ENCODE measurements at regions not wholly inside any gene's neighbourhood (a gene's known extent, or its start where the extent isn't known, plus 50 kb on each side); places are given as distances from the start of the nearest gene placed in this dataset.

DNA sequence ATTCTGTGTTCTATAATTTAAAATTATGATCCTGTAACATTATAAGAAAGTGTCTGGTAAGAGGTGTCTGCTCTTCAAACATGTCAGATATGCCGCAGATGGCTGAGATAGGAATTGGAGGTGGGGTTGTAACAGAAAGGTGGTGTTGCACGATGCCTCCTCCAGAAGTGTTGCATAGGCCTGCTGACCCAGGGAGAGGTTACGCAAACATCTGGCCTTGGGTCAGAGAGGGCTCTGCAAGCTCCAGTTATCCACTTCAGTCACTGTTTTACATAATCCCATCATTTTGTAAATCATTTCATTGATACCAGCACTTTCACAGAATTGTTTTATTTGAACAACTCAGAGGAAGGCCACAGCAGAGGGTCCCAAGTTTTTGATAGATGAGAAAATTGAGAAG, 256.5 kb downstream of the OSR1 start:
- H3K36me3 ChIP-seq (ENCODE audit: control insufficient read depth, insufficient read depth, low read length): no peaks in the 10 kb centered on the region
- ATAC-seq (no peak), DNase-seq (ENCODE audit: extremely low read depth in 1 of 4, low spot score in 3 of 4) (no peak), FAIRE-seq (no peak)
- ChIA-PET CTCF (ENCODE audit: low intra/inter-chr PET ratio) (no interaction called here), POLR2A (no interaction called here)
- no peak overlapping the region for H3K4me2 ChIP-seq (ENCODE audit: insufficient read depth, low read length)
- no peak overlapping the region for H3K4me3 ChIP-seq
- H3K9ac ChIP-seq (ENCODE audit: insufficient read depth in 1 of 2, low read depth in 2 of 2, low read length in 2 of 2): no peak overlapping the region
- no peaks in the 10 kb centered on the region for H3K4me1 ChIP-seq (replicated peaks in 1 of 2; ENCODE audit: control insufficient read depth in 2 of 2, insufficient read depth in 2 of 2, low read length in 2 of 2)
- in situ Hi-C loops (cut with MboI) (no loop called here), intact Hi-C loops (cut with micrococcal nuclease) (no loop called here)
- H3K9me1 ChIP-seq (ENCODE audit: control insufficient read depth, insufficient read depth, low read length): no peaks in the 10 kb centered on the region
- BruUV-seq (replicated peaks): no TSS peak
- no peaks in the 10 kb centered on the region for H4K20me1 ChIP-seq (replicated peaks; ENCODE audit: control insufficient read depth, insufficient read depth, low read length)
- no peak overlapping the region for H3K27ac ChIP-seq (ENCODE audit: extremely low read depth, low read depth, low read length)
- H3K27me3 ChIP-seq (ENCODE audit: control insufficient read depth in 2 of 2, insufficient read depth in 2 of 2, low read length in 2 of 2): no peaks in the 10 kb centered on the region
- WGBS (ENCODE audit: insufficient coverage, low coverage, missing lambda C conversion rate): 7% methylated on average over 3 of the region's 3 CpGs
- H2AFZ ChIP-seq (ENCODE audit: low read depth, low read length): no peak overlapping the region
- TF ChIP-seq HDAC2 (IDR thresholded peaks at IDR 0.05): no peak
- TF ChIP-seq PTTG1 (tag; IDR thresholded peaks at IDR 0.05; ENCODE audit: low read depth): no peak
- no peak for TF ChIP-seq MCM3 (IDR thresholded peaks at IDR 0.05)
- TF ChIP-seq, protein P1, sequence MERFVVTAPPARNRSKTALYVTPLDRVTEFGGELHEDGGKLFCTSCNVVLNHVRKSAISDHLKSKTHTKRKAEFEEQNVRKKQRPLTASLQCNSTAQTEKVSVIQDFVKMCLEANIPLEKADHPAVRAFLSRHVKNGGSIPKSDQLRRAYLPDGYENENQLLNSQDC (CRISPR knock-in tag; IDR thresholded peaks at IDR 0.05): no peak
- no peak for TF ChIP-seq CLOCK (CRISPR knock-in tag; IDR thresholded peaks at IDR 0.05; ENCODE audit: borderline replicate concordance)
- TF ChIP-seq AFF4 (CRISPR knock-in tag; IDR thresholded peaks at IDR 0.05): no peak
- TF ChIP-seq FIP1L1 (IDR thresholded peaks at IDR 0.05; ENCODE audit: low read depth, low read length, poor library complexity, severe bottlenecking): no peak
- TF ChIP-seq, protein P2, sequence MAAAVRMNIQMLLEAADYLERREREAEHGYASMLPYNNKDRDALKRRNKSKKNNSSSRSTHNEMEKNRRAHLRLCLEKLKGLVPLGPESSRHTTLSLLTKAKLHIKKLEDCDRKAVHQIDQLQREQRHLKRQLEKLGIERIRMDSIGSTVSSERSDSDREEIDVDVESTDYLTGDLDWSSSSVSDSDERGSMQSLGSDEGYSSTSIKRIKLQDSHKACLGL (CRISPR knock-in tag; IDR thresholded peaks at IDR 0.05; ENCODE audit: borderline replicate concordance, poor library complexity, severe bottlenecking): no peak
- TF ChIP-seq MAZ (CRISPR knock-in tag; conservative IDR thresholded peaks at IDR 0.05 in 1 of 2, IDR thresholded peaks at IDR 0.05 in 1 of 2): no peak
- TF ChIP-seq ARID2 (IDR thresholded peaks at IDR 0.05): no peak
- no peak for TF ChIP-seq HMG20A (CRISPR knock-in tag; conservative IDR thresholded peaks at IDR 0.05)
- no peak for TF ChIP-seq CHCHD3 (CRISPR knock-in tag; IDR thresholded peaks at IDR 0.05)
- peaks cover 2% of the 10 kb centered on the region; the same call in 1 of the 2 replicates for H3K9me3 ChIP-seq (replicated peaks; ENCODE audit: control insufficient read depth, insufficient read depth, low read depth, low read length)
- no peaks in the 10 kb centered on the region for H3K79me2 ChIP-seq (ENCODE audit: control insufficient read depth, insufficient read depth, low read length)
